ENCODE measurements at regions not wholly inside any gene's neighbourhood (a gene's known extent, or its start where the extent isn't known, plus 50 kb on each side); places are given as distances from the start of the nearest gene placed in this dataset.
"Not testable (repeated sequence)": the region's sequence is repeated elsewhere in the genome, so short reads cannot be mapped to it uniquely, and the experiment has no call there.

GRCh38 chr10:23543691-23544380, 105.0 kb downstream of the OTUD1 start:
- DNase-seq (ENCODE audit: low read depth) = no peak

- DNase-seq (ENCODE audit: low read depth) = not testable (repeated sequence)
Observed at GRCh38 chr10:23545866-23546265, 107.0 kb downstream of the OTUD1 start.

- DNase-seq (ENCODE audit: low read depth) = no peak
Observed at GRCh38 chr10:23556727-23557440, 118.0 kb downstream of the OTUD1 start.

GRCh38 chr10:23557777-23558176, 118.9 kb downstream of the OTUD1 start:
- DNase-seq (ENCODE audit: low read depth) = no peak

GRCh38 chr10:23558361-23558799, 119.5 kb downstream of the OTUD1 start:
- no peak for DNase-seq (ENCODE audit: low read depth)

GRCh38 chr10:23568996-23569395, 130.1 kb downstream of the OTUD1 start:
- no peak for DNase-seq (ENCODE audit: low read depth)

GRCh38 chr10:23571884-23572283, 133.0 kb downstream of the OTUD1 start:
- no peak for DNase-seq (ENCODE audit: low read depth)

- no peak for DNase-seq (ENCODE audit: low read depth)
Observed at GRCh38 chr10:23581906-23582450, 143.1 kb downstream of the OTUD1 start.

- no peak for DNase-seq (ENCODE audit: low read depth)
Observed at GRCh38 chr10:23584396-23584795, 145.5 kb downstream of the OTUD1 start.

GRCh38 chr10:23585186-23585585, 146.3 kb downstream of the OTUD1 start:
- DNase-seq (ENCODE audit: low read depth) = no peak

- no peak for DNase-seq (ENCODE audit: low read depth)
Observed at GRCh38 chr10:23585666-23586065, 146.8 kb downstream of the OTUD1 start.

GRCh38 chr10:23595278-23595677, 156.4 kb downstream of the OTUD1 start:
- DNase-seq (ENCODE audit: low read depth) = not testable (repeated sequence)

GRCh38 chr10:23604613-23605012, 165.7 kb downstream of the OTUD1 start:
- DNase-seq (ENCODE audit: low read depth) = no peak

- DNase-seq (ENCODE audit: low read depth) = no peak
Observed at GRCh38 chr10:23606456-23606855, 167.6 kb downstream of the OTUD1 start.

GRCh38 chr10:23608926-23609325, 170.1 kb downstream of the OTUD1 start:
- DNase-seq (ENCODE audit: low read depth) = no peak

- no peak for DNase-seq (ENCODE audit: low read depth)
Observed at GRCh38 chr10:23610626-23611307, 171.9 kb downstream of the OTUD1 start.

GRCh38 chr10:23611308-23612029, 172.6 kb downstream of the OTUD1 start:
- DNase-seq (ENCODE audit: low read depth) = no peak

GRCh38 chr10:23613900-23614299, 175.0 kb downstream of the OTUD1 start:
- no peak for DNase-seq (ENCODE audit: low read depth)

- DNase-seq (ENCODE audit: low read depth) = no peak
Observed at GRCh38 chr10:23614483-23614882, 175.6 kb downstream of the OTUD1 start.

- no peak for DNase-seq (ENCODE audit: low read depth)
Observed at GRCh38 chr10:23630376-23630775, 191.5 kb downstream of the OTUD1 start.

- no peak for DNase-seq (ENCODE audit: low read depth)
Observed at GRCh38 chr10:23630885-23631284, 192.0 kb downstream of the OTUD1 start.
